ENCODE measurements at regions not wholly inside any gene's neighbourhood (a gene's known extent, or its start where the extent isn't known, plus 50 kb on each side); places are given as distances from the start of the nearest gene placed in this dataset.

DNA sequence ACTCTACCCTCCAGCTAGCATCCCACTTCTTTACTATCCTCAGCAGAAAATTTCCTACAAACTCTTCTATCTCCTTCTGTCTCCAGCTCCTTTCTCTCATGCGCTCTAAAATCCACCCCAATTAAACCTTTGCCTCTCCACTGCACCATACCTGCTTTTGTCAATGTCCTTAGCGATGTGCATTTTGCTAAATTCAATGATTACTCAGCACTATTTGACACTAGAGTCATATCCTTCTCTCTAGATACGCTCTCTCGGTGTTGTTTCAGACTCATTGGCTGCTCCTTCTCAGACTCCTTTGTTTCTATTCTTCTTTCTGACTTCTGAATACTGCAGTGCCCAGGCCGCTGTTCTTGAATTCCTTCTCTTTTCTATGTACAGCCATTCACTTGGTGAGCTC is 144.2 kb downstream of the HLX start:
- no peaks in the 10 kb centered on the region for H3K27me3 ChIP-seq (ENCODE audit: control insufficient read depth, insufficient read depth, low read length)
- no peak for DNase-seq
- peaks cover 4% of the 10 kb centered on the region for H3K4me1 ChIP-seq (ENCODE audit: control insufficient read depth, insufficient read depth, low read length)
- no peak overlapping the region for H3K4me3 ChIP-seq (ENCODE audit: low read length)
- no peaks in the 10 kb centered on the region for H3K9me3 ChIP-seq (replicated peaks; ENCODE audit: control insufficient read depth, low read depth, low read length)
- no peaks in the 10 kb centered on the region for H3K36me3 ChIP-seq (ENCODE audit: control insufficient read depth, insufficient read depth, low read length)
- no peak overlapping the region for H3K27ac ChIP-seq (ENCODE audit: low read length)
- 90% methylated on average over 5 of the region's 5 CpGs for WGBS (ENCODE audit: insufficient coverage)

DNA sequence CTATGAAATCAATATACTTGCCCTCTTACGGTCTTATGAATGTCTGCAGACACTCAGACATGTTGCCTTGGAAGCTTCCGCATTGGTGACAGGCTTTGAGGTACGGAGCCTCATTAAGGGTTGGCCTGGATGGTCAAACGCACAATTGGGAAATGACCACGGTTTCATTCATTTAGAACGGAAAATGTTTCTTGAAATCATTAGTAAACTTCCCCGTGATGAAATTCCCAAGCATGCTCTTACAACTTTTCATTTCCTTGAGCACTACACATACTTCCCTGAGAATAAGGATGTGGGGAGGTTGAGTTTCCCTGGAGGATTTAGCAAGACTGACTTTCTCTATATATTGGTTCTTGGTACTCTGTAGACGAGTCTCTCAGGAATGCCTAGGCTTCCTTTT is 146.3 kb downstream of the HLX start:
- H3K4me3 ChIP-seq (ENCODE audit: low read length) = no peak overlapping the region
- H3K36me3 ChIP-seq (ENCODE audit: control insufficient read depth, insufficient read depth, low read length) = no peaks in the 10 kb centered on the region
- DNase-seq = no peak
- H3K27ac ChIP-seq (ENCODE audit: low read length) = no peak overlapping the region
- no peaks in the 10 kb centered on the region for H3K27me3 ChIP-seq (ENCODE audit: control insufficient read depth, insufficient read depth, low read length)
- no peaks in the 10 kb centered on the region for H3K9me3 ChIP-seq (replicated peaks; ENCODE audit: control insufficient read depth, low read depth, low read length)
- peaks cover 6% of the 10 kb centered on the region for H3K4me1 ChIP-seq (ENCODE audit: control insufficient read depth, insufficient read depth, low read length)
- 56% methylated on average over 2 of the region's 8 CpGs for WGBS (ENCODE audit: insufficient coverage)

DNA sequence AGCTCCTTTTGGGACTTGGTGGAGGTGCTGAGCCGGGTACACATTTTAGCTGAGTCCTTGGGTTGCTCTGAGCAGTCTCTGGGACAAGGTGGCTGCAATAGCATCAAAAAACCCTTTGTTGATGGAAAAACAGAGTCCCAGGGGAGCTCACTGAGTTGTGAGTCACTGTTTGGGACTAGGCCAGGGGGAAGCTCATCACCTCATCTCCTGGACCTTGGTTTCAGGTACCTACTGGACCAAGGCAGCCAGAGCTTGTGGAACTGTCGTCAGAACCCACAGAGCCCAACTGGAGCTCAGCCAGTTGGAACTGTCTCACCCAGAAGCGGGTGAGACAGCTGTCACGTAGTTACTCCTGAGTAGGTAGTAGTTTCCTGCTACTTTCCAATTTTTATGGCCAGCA is 146.7 kb downstream of the HLX start:
- Histone ChIP-seq H3K27me3 (ENCODE audit: control insufficient read depth, insufficient read depth, low read length) (no peaks in the 10 kb centered on the region), H3K4me3 (ENCODE audit: low read length) (no peak overlapping the region), H3K27ac (ENCODE audit: low read length) (no peak overlapping the region), H3K9me3 (replicated peaks; ENCODE audit: control insufficient read depth, low read depth, low read length) (no peaks in the 10 kb centered on the region), H3K36me3 (ENCODE audit: control insufficient read depth, insufficient read depth, low read length) (no peaks in the 10 kb centered on the region), H3K4me1 (ENCODE audit: control insufficient read depth, insufficient read depth, low read length) (peaks cover 6% of the 10 kb centered on the region)
- DNase-seq = no peak
- WGBS (ENCODE audit: insufficient coverage) = 58% methylated on average over 4 of the region's 4 CpGs

DNA sequence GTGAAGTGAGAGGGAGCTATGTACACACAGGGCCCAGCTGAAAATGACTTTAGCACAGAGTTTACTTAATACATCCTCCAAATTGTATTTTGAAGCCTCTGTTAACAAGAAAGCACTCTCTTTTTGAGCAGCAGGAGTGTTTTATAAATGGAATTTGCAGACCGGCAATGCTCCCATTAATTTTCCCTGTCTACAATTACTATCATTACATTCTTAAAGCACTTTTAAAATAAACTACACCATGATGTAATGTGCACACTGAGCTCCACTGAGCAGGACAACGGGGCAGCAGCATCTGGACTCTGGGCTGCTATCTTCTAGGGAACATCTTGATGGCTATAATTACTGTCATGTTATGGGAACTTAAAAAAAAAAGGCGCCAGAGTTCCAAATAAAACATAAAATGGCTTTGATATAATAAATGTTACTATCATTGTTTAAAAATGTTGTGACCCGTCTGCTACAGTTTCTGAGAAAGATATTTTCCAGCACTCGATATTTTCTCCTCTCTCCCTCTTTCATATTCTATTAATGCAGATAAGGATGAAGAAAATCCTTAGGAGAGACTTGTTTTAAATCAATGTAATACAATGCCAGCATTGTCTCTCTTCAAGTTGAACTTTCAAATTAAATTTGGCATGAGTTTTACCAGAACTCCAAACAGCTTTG is 150.9 kb downstream of the HLX start:
- peaks cover 9% of the 10 kb centered on the region for H3K4me1 ChIP-seq (ENCODE audit: control insufficient read depth, insufficient read depth, low read length)
- no peaks in the 10 kb centered on the region for H3K36me3 ChIP-seq (ENCODE audit: control insufficient read depth, insufficient read depth, low read length)
- DNase-seq = peak; percentile 48
- H3K4me3 ChIP-seq (ENCODE audit: low read length) = no peak overlapping the region
- H3K9me3 ChIP-seq (replicated peaks; ENCODE audit: control insufficient read depth, low read depth, low read length) = no peaks in the 10 kb centered on the region
- WGBS (ENCODE audit: insufficient coverage) = no CpG with 5 or more reads among the region's 5 CpGs
- H3K27me3 ChIP-seq (ENCODE audit: control insufficient read depth, insufficient read depth, low read length) = no peaks in the 10 kb centered on the region
- H3K27ac ChIP-seq (ENCODE audit: low read length) = no peak overlapping the region

DNA sequence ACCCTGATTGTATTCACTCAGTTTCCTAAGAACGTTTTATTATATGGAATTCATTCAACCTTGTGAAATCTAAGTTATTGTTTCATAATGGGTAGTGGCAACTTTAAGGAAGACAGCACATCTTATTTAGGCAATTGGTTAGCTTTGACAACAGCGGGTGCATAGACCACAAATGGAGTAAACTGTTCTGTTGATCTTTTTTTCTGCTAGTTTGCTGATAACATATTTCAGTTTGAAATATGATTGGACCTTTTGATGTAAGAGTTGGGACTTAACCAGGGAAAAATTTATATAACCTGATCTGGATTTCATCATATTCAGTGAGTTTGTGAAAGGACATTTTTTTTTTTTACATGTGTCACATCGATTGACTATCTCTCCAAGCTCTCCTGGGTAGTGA is 151.7 kb downstream of the HLX start:
- no peak overlapping the region for H3K4me3 ChIP-seq (ENCODE audit: low read length)
- H3K36me3 ChIP-seq (ENCODE audit: control insufficient read depth, insufficient read depth, low read length) = no peaks in the 10 kb centered on the region
- DNase-seq = no peak
- H3K9me3 ChIP-seq (replicated peaks; ENCODE audit: control insufficient read depth, low read depth, low read length) = no peaks in the 10 kb centered on the region
- peaks cover 9% of the 10 kb centered on the region for H3K4me1 ChIP-seq (ENCODE audit: control insufficient read depth, insufficient read depth, low read length)
- no peaks in the 10 kb centered on the region for H3K27me3 ChIP-seq (ENCODE audit: control insufficient read depth, insufficient read depth, low read length)
- no CpG with 5 or more reads among the region's 3 CpGs for WGBS (ENCODE audit: insufficient coverage)
- no peak overlapping the region for H3K27ac ChIP-seq (ENCODE audit: low read length)

DNA sequence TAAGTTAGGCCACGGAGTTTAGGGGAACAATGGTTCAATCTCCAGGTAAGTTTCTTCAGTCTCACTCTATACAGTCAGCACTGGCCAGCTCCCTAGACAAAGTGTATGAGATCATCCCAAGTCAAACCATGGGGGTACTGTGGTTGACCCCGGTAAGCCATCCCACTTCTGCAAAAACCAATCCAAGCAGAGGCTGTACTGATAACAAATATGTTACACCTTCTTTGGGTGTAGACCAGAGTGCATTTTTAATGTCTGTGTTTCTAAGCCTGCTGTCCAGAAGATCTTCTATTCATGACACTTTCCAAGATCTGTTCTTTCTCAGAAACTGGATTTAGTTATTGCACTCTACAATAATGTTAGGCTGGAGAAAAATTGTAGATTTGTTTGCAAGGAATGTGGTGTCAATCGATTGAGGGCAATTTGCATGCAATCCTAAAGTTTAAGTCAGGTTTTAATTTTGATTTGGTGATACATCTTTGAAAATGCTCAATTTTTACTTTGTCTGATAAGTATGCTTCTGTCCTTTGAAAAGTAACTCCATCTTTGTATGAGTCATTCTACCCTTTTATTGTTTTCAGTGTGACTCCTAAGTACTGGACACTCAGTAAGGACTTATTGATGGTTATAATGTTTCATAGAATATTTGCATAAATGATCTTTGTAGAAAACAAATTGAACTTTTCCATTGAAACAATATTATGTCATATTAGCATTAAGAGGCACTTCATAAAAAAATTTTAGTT is 152.4 kb downstream of the HLX start:
- no peaks in the 10 kb centered on the region for H3K9me3 ChIP-seq (replicated peaks; ENCODE audit: control insufficient read depth, low read depth, low read length)
- H3K4me1 ChIP-seq (ENCODE audit: control insufficient read depth, insufficient read depth, low read length) = peaks cover 8% of the 10 kb centered on the region
- no peak overlapping the region for H3K4me3 ChIP-seq (ENCODE audit: low read length)
- H3K36me3 ChIP-seq (ENCODE audit: control insufficient read depth, insufficient read depth, low read length) = no peaks in the 10 kb centered on the region
- no peak for DNase-seq
- no CpG with 5 or more reads among the region's 3 CpGs for WGBS (ENCODE audit: insufficient coverage)
- H3K27me3 ChIP-seq (ENCODE audit: control insufficient read depth, insufficient read depth, low read length) = no peaks in the 10 kb centered on the region
- H3K27ac ChIP-seq (ENCODE audit: low read length) = no peak overlapping the region

DNA sequence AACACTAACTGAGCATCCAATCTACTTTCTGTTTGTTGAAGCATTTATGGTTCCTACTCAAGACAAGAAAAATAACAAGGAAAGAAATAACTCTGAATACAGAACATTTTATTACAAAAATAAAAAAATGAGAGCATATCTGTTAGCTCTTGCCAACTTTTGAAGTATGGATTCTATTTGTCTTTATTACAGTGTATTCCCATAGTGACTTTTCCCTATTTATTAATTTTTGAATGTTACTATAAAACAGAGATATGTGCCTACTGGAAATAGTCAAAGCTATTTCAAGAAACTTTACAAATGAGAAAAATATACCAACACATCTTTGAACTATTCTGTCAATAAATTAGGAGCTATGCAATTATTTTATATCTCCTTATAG is 153.0 kb downstream of the HLX start:
- no peaks in the 10 kb centered on the region for H3K27me3 ChIP-seq (ENCODE audit: control insufficient read depth, insufficient read depth, low read length)
- no peaks in the 10 kb centered on the region for H3K9me3 ChIP-seq (replicated peaks; ENCODE audit: control insufficient read depth, low read depth, low read length)
- H3K36me3 ChIP-seq (ENCODE audit: control insufficient read depth, insufficient read depth, low read length) = no peaks in the 10 kb centered on the region
- no peak overlapping the region for H3K4me3 ChIP-seq (ENCODE audit: low read length)
- peak; percentile 76 for DNase-seq
- peaks cover 8% of the 10 kb centered on the region for H3K4me1 ChIP-seq (ENCODE audit: control insufficient read depth, insufficient read depth, low read length)
- no peak overlapping the region for H3K27ac ChIP-seq (ENCODE audit: low read length)

DNA sequence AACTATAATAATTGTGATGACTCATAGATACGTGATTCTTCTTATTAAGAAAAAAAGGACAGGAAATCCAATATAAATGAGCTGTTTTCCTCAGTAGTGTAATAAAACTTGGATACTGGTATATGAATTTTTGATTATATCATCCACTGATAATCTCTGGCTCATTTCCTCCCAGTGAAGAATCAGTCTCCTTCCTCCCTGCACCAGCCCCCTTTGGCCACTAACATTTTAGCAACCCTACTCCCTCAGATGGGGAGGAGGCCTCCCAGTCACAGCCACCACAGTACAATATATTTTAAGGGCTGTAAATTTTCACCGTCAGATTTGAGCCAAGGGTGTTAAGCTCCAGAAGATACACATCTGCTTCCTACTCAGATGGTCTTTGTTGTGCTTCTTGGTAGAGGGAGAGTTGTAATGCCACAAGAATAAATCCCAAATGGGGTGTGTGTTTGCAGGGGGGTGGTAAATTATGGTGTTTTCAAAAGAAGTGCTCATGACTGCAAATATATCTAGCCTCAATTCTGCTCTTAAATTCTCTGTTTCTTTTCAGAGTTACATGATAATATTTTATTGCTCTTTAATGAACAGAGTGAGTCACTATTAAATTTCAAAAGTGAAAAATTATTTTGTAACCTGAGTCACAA is 153.5 kb downstream of the HLX start:
- Histone ChIP-seq H3K4me3 (ENCODE audit: low read length) (no peak overlapping the region), H3K4me1 (ENCODE audit: control insufficient read depth, insufficient read depth, low read length) (peaks cover 8% of the 10 kb centered on the region), H3K9me3 (replicated peaks; ENCODE audit: control insufficient read depth, low read depth, low read length) (no peaks in the 10 kb centered on the region), H3K27ac (ENCODE audit: low read length) (peak overlapping the region; percentile 47), H3K27me3 (ENCODE audit: control insufficient read depth, insufficient read depth, low read length) (no peaks in the 10 kb centered on the region), H3K36me3 (ENCODE audit: control insufficient read depth, insufficient read depth, low read length) (no peaks in the 10 kb centered on the region)
- DNase-seq = peak; percentile 87
- no CpG with 5 or more reads among the region's 2 CpGs for WGBS (ENCODE audit: insufficient coverage)

DNA sequence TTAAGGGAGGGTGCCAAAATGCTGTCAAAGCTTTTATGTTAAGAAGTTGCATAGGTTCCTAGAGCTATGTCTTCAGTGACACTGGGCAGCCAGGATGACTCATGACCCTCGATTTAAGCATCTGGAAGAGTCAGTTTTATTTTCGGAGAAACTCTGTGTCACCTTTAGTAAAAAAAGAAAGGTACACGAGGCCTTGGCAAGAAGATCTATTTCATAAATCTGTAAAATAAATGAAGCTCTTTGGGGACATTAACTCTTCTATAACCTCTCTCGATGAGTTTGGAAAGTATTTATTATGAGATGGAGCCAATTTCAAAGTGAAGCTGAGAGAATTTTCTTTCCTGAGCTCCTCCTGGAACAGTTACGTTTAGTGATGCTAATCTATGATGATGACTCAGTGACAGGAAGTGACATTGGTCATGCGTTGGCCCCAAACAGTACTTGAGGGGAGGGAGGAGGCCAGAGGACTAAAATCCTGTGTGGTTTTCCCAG is 156.5 kb downstream of the HLX start:
- peak; percentile 68 for DNase-seq

DNA sequence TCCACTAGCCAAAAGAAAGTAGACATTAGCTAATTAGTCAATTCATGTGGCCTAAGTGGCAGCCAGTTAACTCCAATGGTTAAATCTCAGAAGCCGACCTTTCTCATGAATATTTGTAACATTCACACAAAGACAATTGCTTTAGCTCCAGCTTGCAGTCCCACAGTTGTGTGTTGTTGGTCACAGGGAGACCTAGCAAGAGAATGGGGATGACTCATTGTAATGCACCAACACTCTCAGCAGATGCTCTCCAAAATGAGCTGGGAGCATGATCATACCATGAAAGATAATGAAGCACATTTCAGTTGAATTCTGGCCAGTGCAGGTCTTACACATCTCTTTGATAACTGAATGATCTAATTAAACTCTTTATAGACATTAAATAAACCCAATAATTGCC is 160.4 kb downstream of the HLX start:
- DNase-seq = no peak
- H3K27me3 ChIP-seq (ENCODE audit: control insufficient read depth, insufficient read depth, low read length) = no peaks in the 10 kb centered on the region
- no peaks in the 10 kb centered on the region for H3K9me3 ChIP-seq (replicated peaks; ENCODE audit: control insufficient read depth, low read depth, low read length)
- H3K4me3 ChIP-seq (ENCODE audit: low read length) = no peak overlapping the region
- peaks cover 3% of the 10 kb centered on the region for H3K4me1 ChIP-seq (ENCODE audit: control insufficient read depth, insufficient read depth, low read length)
- no CpG with 5 or more reads among the region's 1 CpG for WGBS (ENCODE audit: insufficient coverage)
- H3K27ac ChIP-seq (ENCODE audit: low read length) = no peak overlapping the region
- H3K36me3 ChIP-seq (ENCODE audit: control insufficient read depth, insufficient read depth, low read length) = no peaks in the 10 kb centered on the region

More for the DNA sequence above, 156.5 kb downstream of the HLX start:
- Histone ChIP-seq H3K4me1 (ENCODE audit: control insufficient read depth, insufficient read depth, low read length) (peaks cover 6% of the 10 kb centered on the region), H3K9me3 (replicated peaks; ENCODE audit: control insufficient read depth, low read depth, low read length) (no peaks in the 10 kb centered on the region), H3K4me3 (ENCODE audit: low read length) (no peak overlapping the region), H3K36me3 (ENCODE audit: control insufficient read depth, insufficient read depth, low read length) (no peaks in the 10 kb centered on the region), H3K27ac (ENCODE audit: low read length) (peak overlapping the region; percentile 40), H3K27me3 (ENCODE audit: control insufficient read depth, insufficient read depth, low read length) (no peaks in the 10 kb centered on the region)
- 0% methylated on average over 2 of the region's 6 CpGs for WGBS (ENCODE audit: insufficient coverage)
